Transverse colon (tissue), 4 donors: ENCODE measurements at regions not wholly inside any gene's neighbourhood (a gene's known extent, or its start where the extent isn't known, plus 50 kb on each side); places are given as distances from the start of the nearest gene placed in this dataset.

Experiments
- DNase-seq: peaks from one replicate; pipeline ENCODE4 v3.0.0-alpha.2; 2019
- H3K27ac ChIP-seq, 4 donors: fragments of 200-600 bp; sonication (generic); 2 replicates each; pipeline ENCODE4 v1.5.1; 2016 to 2018; ENCODE audit warnings: inconsistent platforms in 4 of 4
- H3K27me3 ChIP-seq: fragments of 200-600 bp; sonication (generic); 2 replicates; pipeline ENCODE4 v1.5.1; 2017; ENCODE audit warnings: inconsistent platforms
- H3K36me3 ChIP-seq, 4 donors: fragments of 200-600 bp; sonication (generic); 2 replicates each; pipeline ENCODE4 v1.5.1; 2017 to 2019; ENCODE audit warnings: inconsistent platforms in 4 of 4
- H3K4me1 ChIP-seq, 4 donors: fragments of 200-600 bp; sonication (generic); 2 replicates each; pipeline ENCODE4 v1.5.1; 2017 to 2020; ENCODE audit warnings: inconsistent platforms in 4 of 4
- H3K4me3 ChIP-seq, 4 donors: fragments of 200-600 bp; sonication (generic); 1 replicate in 1 of 4; 2 replicates in 3 of 4; pipeline versions ENCODE4 v1.5.1 to v1.6.1; 2017 to 2019; ENCODE audit warnings: inconsistent platforms in 4 of 4
- H3K9me3 ChIP-seq, 2 donors: fragments of 200-600 bp; sonication (generic); 2 replicates each; pipeline ENCODE4 v1.5.1; 2017 to 2019; ENCODE audit warnings: inconsistent platforms in 2 of 2
- EP300 ChIP-seq: sonication (generic); formaldehyde crosslinking; IDR thresholded peaks from one replicate; pipeline ENCODE4 v1.6.1; 2017; ENCODE audit warnings: antibody characterized with exemption, low read depth
- POLR2A ChIP-seq: fragments of 450-650 bp; IDR thresholded peaks from one replicate; pipeline ENCODE4 v1.6.1; 2016; ENCODE audit warnings: antibody characterized with exemption, mild to moderate bottlenecking, moderate library complexity
- POLR2AphosphoS5 ChIP-seq, 3 donors: sonication (generic); formaldehyde crosslinking; IDR thresholded peaks; one replicate each; pipeline ENCODE4 v1.6.1; 2016; ENCODE audit warnings: antibody characterized with exemption in 3 of 3
- WGBS, 2 donors: methylation state at CpG; one replicate each; pipeline ENCODE4 v1.1.5; 2018; ENCODE audit warnings: low coverage in 1 of 2; 5-methylcytosine and 5-hydroxymethylcytosine counted together
- in situ Hi-C, 4 donors: fragments of 200-750 bp; cut with MboI; loops; one replicate each; pipeline versions ENCODE4 v1.15.0 to v1.15.1; 2017; ENCODE audit warnings: low sequenced_read_pairs in 3 of 4, low pct_ligation_motif_present in 1 of 4, low pct_unique_long_range_greater_than_20kb in 1 of 4
- intact Hi-C: fragments of 100-400 bp; cut with DNase I; formaldehyde crosslinking; loops from one replicate; pipeline ENCODE4 v1.15.1; 2023; ENCODE audit warnings: low total_unique reads
- TF ChIP-seq, protein P1 (sequence below), 5 experiments: fragments of 200-600 bp in 3 of 5; fragments of 450-650 bp in 2 of 5; sonication (generic) in 3 of 5; IDR thresholded peaks; 1 replicate in 2 of 5; 2 replicates in 3 of 5; pipeline ENCODE4 v1.5.1; 2016 to 2017; ENCODE audit warnings: antibody characterized with exemption in 5 of 5, inconsistent platforms in 3 of 5, mild to moderate bottlenecking in 2 of 5, moderate library complexity in 1 of 5

DNA sequence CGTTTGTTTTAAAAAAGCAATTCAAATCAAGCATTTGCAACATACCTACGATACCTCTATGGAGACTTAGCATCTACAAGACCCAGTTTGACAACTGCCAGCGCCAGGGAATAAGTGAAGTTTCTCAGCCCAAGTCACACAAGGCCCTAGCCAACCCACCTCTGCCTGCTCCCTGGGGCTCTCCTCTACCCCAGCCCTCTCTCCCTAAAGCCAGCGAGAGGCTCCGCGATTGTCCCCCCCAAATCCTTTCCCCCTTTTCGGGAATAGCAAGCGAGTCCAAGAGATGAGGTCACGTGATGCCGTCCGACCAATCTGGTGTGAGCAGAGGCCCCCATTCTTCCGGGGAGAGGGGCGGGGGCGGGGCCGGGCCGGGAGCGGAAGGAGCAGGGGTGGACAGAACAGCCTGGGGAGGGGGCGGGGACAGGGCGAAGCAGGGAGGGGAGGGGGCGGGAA lies 102.2 kb upstream of the RAB6C start:
- Histone ChIP-seq H3K4me1 (peaks cover 0 to 11% (median 7%) of the 10 kb centered on the region in 4 donors), H3K27me3 (no peaks in the 10 kb centered on the region), H3K4me3 (peak overlapping the region; percentile 50 to 86 (median 57)), H3K27ac (peak overlapping the region; percentile 71 to 78 (median 78)), H3K9me3 (no peaks in the 10 kb centered on the region), H3K36me3 (no peaks in the 10 kb centered on the region)
- in situ Hi-C loops, result no loop called here
- intact Hi-C loops, result no loop called here
- WGBS, 2 donors, result 4 to 6% methylated on average over 3 to 11 of the region's 20 CpGs
- TF ChIP-seq, protein P1, sequence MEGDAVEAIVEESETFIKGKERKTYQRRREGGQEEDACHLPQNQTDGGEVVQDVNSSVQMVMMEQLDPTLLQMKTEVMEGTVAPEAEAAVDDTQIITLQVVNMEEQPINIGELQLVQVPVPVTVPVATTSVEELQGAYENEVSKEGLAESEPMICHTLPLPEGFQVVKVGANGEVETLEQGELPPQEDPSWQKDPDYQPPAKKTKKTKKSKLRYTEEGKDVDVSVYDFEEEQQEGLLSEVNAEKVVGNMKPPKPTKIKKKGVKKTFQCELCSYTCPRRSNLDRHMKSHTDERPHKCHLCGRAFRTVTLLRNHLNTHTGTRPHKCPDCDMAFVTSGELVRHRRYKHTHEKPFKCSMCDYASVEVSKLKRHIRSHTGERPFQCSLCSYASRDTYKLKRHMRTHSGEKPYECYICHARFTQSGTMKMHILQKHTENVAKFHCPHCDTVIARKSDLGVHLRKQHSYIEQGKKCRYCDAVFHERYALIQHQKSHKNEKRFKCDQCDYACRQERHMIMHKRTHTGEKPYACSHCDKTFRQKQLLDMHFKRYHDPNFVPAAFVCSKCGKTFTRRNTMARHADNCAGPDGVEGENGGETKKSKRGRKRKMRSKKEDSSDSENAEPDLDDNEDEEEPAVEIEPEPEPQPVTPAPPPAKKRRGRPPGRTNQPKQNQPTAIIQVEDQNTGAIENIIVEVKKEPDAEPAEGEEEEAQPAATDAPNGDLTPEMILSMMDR (IDR thresholded peaks at IDR 0.05), result no peak
- TF ChIP-seq POLR2AphosphoS5 (IDR thresholded peaks at IDR 0.05), result no peak
- DNase-seq, result peak; percentile 90

GRCh38 chr2:129877795-129878775 lies 101.4 kb upstream of the RAB6C start:
- 70 to 81% methylated on average over 14 to 36 of the region's 50 CpGs for WGBS, 2 donors
- peak overlapping the region; percentile 27 to 76 (median 66) for H3K27ac ChIP-seq
- no peaks in the 10 kb centered on the region for H3K36me3 ChIP-seq
- peaks cover 0 to 11% (median 7%) of the 10 kb centered on the region in 4 donors for H3K4me1 ChIP-seq
- TF ChIP-seq EP300, result no peak
- TF ChIP-seq, protein P1 (IDR thresholded peaks at IDR 0.05), result no peak
- H3K4me3 ChIP-seq, result peak overlapping the region in 3 of 4 donors; percentile 31 to 86 (median 61)
- in situ Hi-C loops (no loop called here), intact Hi-C loops (no loop called here)
- no peak for DNase-seq
- H3K27me3 ChIP-seq, result no peaks in the 10 kb centered on the region
- H3K9me3 ChIP-seq, result no peaks in the 10 kb centered on the region

- Histone ChIP-seq H3K27ac (no peak overlapping the region), H3K27me3 (no peaks in the 10 kb centered on the region), H3K9me3 (no peaks in the 10 kb centered on the region), H3K36me3 (no peaks in the 10 kb centered on the region), H3K4me1 (peaks cover 0 to 11% (median 7%) of the 10 kb centered on the region in 4 donors), H3K4me3 (no peak overlapping the region)
- TF ChIP-seq POLR2A, result no peak
- TF ChIP-seq EP300, result no peak
- TF ChIP-seq, protein P1 (IDR thresholded peaks at IDR 0.05), result no peak
- TF ChIP-seq POLR2AphosphoS5 (IDR thresholded peaks at IDR 0.05), result no peak
- DNase-seq, result no peak
- in situ Hi-C loops (no loop called here), intact Hi-C loops (no loop called here)
- 60 to 84% methylated on average over 2 to 9 of the region's 9 CpGs for WGBS, 2 donors
Observed at GRCh38 chr2:129879614-129880180, 99.8 kb upstream of the RAB6C start.

GRCh38 chr2:129880309-129880708 lies 99.2 kb upstream of the RAB6C start:
- WGBS, 2 donors, result 83 to 89% methylated on average over 1 to 5 of the region's 5 CpGs
- Histone ChIP-seq H3K4me1 (peaks cover 0 to 11% (median 7%) of the 10 kb centered on the region in 4 donors), H3K27me3 (no peaks in the 10 kb centered on the region), H3K9me3 (no peaks in the 10 kb centered on the region), H3K36me3 (no peaks in the 10 kb centered on the region), H3K4me3 (no peak overlapping the region), H3K27ac (no peak overlapping the region)
- TF ChIP-seq POLR2A (no peak), POLR2AphosphoS5 (IDR thresholded peaks at IDR 0.05) (no peak), EP300 (no peak)
- TF ChIP-seq, protein P1 (IDR thresholded peaks at IDR 0.05), result no peak
- intact Hi-C loops (no loop called here), in situ Hi-C loops (no loop called here)
- DNase-seq, result no peak
